Type B pancreatic cell (in vitro differentiated cells): ENCODE measurements at regions not wholly inside any gene's neighbourhood (a gene's known extent, or its start where the extent isn't known, plus 50 kb on each side); places are given as distances from the start of the nearest gene placed in this dataset.
A peak's percentile ranks its signal among the peaks of the same experiment; 100 is the strongest.

Experiments used
- DNase-seq: peaks from one replicate; pipeline ENCODE4 v3.0.0; 2021; ENCODE audit warnings: mixed read lengths; ENCODE audit not compliant: unreplicated experiment; ENCODE audit errors: extremely low spot score
- H3K27ac Mint-ChIP-seq: 2 replicates; pipeline ENCODE4 v1.8.0; 2021; ENCODE audit warnings: mild to moderate bottlenecking, mixed read lengths
- H3K27me3 Mint-ChIP-seq: 2 replicates; pipeline ENCODE4 v1.8.0; 2021; ENCODE audit warnings: mixed read lengths
- H3K36me3 Mint-ChIP-seq: 2 replicates; pipeline ENCODE4 v1.8.0; 2021; ENCODE audit warnings: mixed read lengths
- H3K4me1 Mint-ChIP-seq: one replicate; pipeline ENCODE4 v1.8.0; 2021; ENCODE audit warnings: mixed read lengths; ENCODE audit not compliant: unreplicated experiment
- H3K4me3 Mint-ChIP-seq: 2 replicates; pipeline ENCODE4 v1.8.0; 2021; ENCODE audit warnings: mild to moderate bottlenecking, mixed read lengths
- H3K9me3 Mint-ChIP-seq: 2 replicates; pipeline ENCODE4 v1.8.0; 2021; ENCODE audit warnings: mixed read lengths
- CTCF ChIP-seq: fragments of 200-600 bp; sonication (generic); conservative IDR thresholded peaks from 2 replicates; pipeline ENCODE4 v1.5.0; 2021; ENCODE audit warnings: antibody characterized with exemption, mild to moderate bottlenecking

GRCh38 chr1:37177230-37177864 lies 143.0 kb upstream of the GRIK3 start:
- peaks cover 48% of the 10 kb centered on the region for H3K27me3 Mint-ChIP-seq
- no peaks in the 10 kb centered on the region for H3K36me3 Mint-ChIP-seq
- DNase-seq, result no peak
- H3K27ac Mint-ChIP-seq, result no peak overlapping the region
- peak; percentile 70 for TF ChIP-seq CTCF
- H3K4me1 Mint-ChIP-seq, result no peaks in the 10 kb centered on the region
- H3K4me3 Mint-ChIP-seq, result no peak overlapping the region
- H3K9me3 Mint-ChIP-seq, result no peaks in the 10 kb centered on the region

GRCh38 chr1:37181425-37181824 lies 147.1 kb upstream of the GRIK3 start:
- H3K27ac Mint-ChIP-seq, result no peak overlapping the region
- H3K36me3 Mint-ChIP-seq, result no peaks in the 10 kb centered on the region
- H3K4me1 Mint-ChIP-seq, result no peaks in the 10 kb centered on the region

GRCh38 chr1:37184789-37185188 lies 150.5 kb upstream of the GRIK3 start:
- no peak overlapping the region for H3K4me3 Mint-ChIP-seq
- no peak for DNase-seq
- no peak overlapping the region for H3K27ac Mint-ChIP-seq
- H3K36me3 Mint-ChIP-seq, result no peaks in the 10 kb centered on the region
- no peak for TF ChIP-seq CTCF
- no peaks in the 10 kb centered on the region for H3K4me1 Mint-ChIP-seq
- H3K27me3 Mint-ChIP-seq, result peaks cover 12% of the 10 kb centered on the region
- no peaks in the 10 kb centered on the region for H3K9me3 Mint-ChIP-seq

More at GRCh38 chr1:37181425-37181824, 147.1 kb upstream of the GRIK3 start:
- no peak for TF ChIP-seq CTCF
- Mint-ChIP-seq H3K27me3 (peaks cover 25% of the 10 kb centered on the region), H3K4me3 (no peak overlapping the region), H3K9me3 (no peaks in the 10 kb centered on the region)
- DNase-seq, result no peak

- peaks cover 18% of the 10 kb centered on the region for H3K27me3 Mint-ChIP-seq
- TF ChIP-seq CTCF, result no peak
- no peak overlapping the region for H3K4me3 Mint-ChIP-seq
These were observed 152.0 kb upstream of the GRIK3 start for GRCh38 chr1:37186246-37186756.

GRCh38 chr1:37189111-37189510 lies 154.8 kb upstream of the GRIK3 start:
- no peaks in the 10 kb centered on the region for H3K36me3 Mint-ChIP-seq
- peaks cover 19% of the 10 kb centered on the region for H3K27me3 Mint-ChIP-seq
- no peak for DNase-seq
- no peak overlapping the region for H3K27ac Mint-ChIP-seq
- H3K4me3 Mint-ChIP-seq, result no peak overlapping the region
- H3K9me3 Mint-ChIP-seq, result no peaks in the 10 kb centered on the region
- no peak for TF ChIP-seq CTCF
- H3K4me1 Mint-ChIP-seq, result no peaks in the 10 kb centered on the region

More at GRCh38 chr1:37186246-37186756, 152.0 kb upstream of the GRIK3 start:
- no peak for DNase-seq
- Mint-ChIP-seq H3K27ac (no peak overlapping the region), H3K4me1 (no peaks in the 10 kb centered on the region), H3K36me3 (no peaks in the 10 kb centered on the region), H3K9me3 (no peaks in the 10 kb centered on the region)
